Transverse colon (tissue), 3 donors: ENCODE measurements at regions not wholly inside any gene's neighbourhood (a gene's known extent, or its start where the extent isn't known, plus 50 kb on each side); places are given as distances from the start of the nearest gene placed in this dataset.

Experiments used
- CTCF ChIP-seq, 5 experiments: fragments of 200-600 bp in 3 of 5; fragments of 450-650 bp in 2 of 5; sonication (generic) in 3 of 5; IDR thresholded peaks; 1 replicate in 2 of 5; 2 replicates in 3 of 5; pipeline ENCODE4 v1.5.1; 2016 to 2017; ENCODE audit warnings: antibody characterized with exemption in 5 of 5, inconsistent platforms in 3 of 5, mild to moderate bottlenecking in 2 of 5, moderate library complexity in 1 of 5
- EP300 ChIP-seq: sonication (generic); formaldehyde crosslinking; IDR thresholded peaks from one replicate; pipeline ENCODE4 v1.6.1; 2017; ENCODE audit warnings: antibody characterized with exemption, low read depth
- POLR2A ChIP-seq: fragments of 450-650 bp; IDR thresholded peaks from one replicate; pipeline ENCODE4 v1.6.1; 2016; ENCODE audit warnings: antibody characterized with exemption, mild to moderate bottlenecking, moderate library complexity

- TF ChIP-seq CTCF (IDR thresholded peaks at IDR 0.05) (no peak), POLR2A (no peak), EP300 (no peak)
Observed at GRCh38 chr11:122391049-122391448, 264.5 kb upstream of the UBASH3B start.
